Liver (tissue), 3 donors: ENCODE measurements at regions not wholly inside any gene's neighbourhood (a gene's known extent, or its start where the extent isn't known, plus 50 kb on each side); places are given as distances from the start of the nearest gene placed in this dataset.
"Not testable (repeated sequence)": the region's sequence is repeated elsewhere in the genome, so short reads cannot be mapped to it uniquely, and the experiment has no call there.

Experiments
- CTCF ChIP-seq: fragments of 150-350 bp; IDR thresholded peaks from 2 replicates; pipeline ENCODE4 v1.5.1; 2017; ENCODE audit warnings: improper control_type of control experiment, low read depth, low read length; ENCODE audit not compliant: missing input control
- EGR1 ChIP-seq, 2 donors: IDR thresholded peaks; 2 replicates each; pipeline ENCODE4 v1.6.1; 2016 to 2018; ENCODE audit warnings: antibody characterized with exemption in 2 of 2, low read depth in 2 of 2
- GABPA ChIP-seq, 2 donors: IDR thresholded peaks in 1 of 2; conservative IDR thresholded peaks in 1 of 2; 2 replicates each; pipeline ENCODE4 v1.6.1; 2016; ENCODE audit warnings: antibody characterized with exemption in 2 of 2, mild to moderate bottlenecking in 1 of 2, moderate library complexity in 1 of 2
- JUND ChIP-seq, 2 donors: IDR thresholded peaks; 2 replicates each; pipeline ENCODE4 v1.6.1; 2016; ENCODE audit warnings: antibody characterized with exemption in 2 of 2
- NR2F2 ChIP-seq: IDR thresholded peaks from 2 replicates; pipeline ENCODE4 v1.6.1; 2016; ENCODE audit warnings: antibody characterized with exemption
- RAD21 ChIP-seq, 2 donors: IDR thresholded peaks; 2 replicates each; pipeline ENCODE4 v1.6.1; 2016; ENCODE audit warnings: antibody characterized with exemption in 2 of 2, mild to moderate bottlenecking in 2 of 2
- REST ChIP-seq: IDR thresholded peaks from 2 replicates; pipeline ENCODE4 v1.6.1; 2016; ENCODE audit warnings: antibody characterized with exemption, mild to moderate bottlenecking
- TAF1 ChIP-seq: conservative IDR thresholded peaks from 2 replicates; pipeline ENCODE4 v1.6.1; 2016; ENCODE audit warnings: antibody characterized with exemption, mild to moderate bottlenecking
- YY1 ChIP-seq: IDR thresholded peaks from 2 replicates; pipeline ENCODE4 v1.6.1; 2016; ENCODE audit warnings: antibody characterized with exemption, mild to moderate bottlenecking
- ZBTB33 ChIP-seq: IDR thresholded peaks from 2 replicates; pipeline ENCODE4 v1.6.1; 2016; ENCODE audit warnings: antibody characterized with exemption
- donor health status: healthy.
- donor health status: healthy.

DNA sequence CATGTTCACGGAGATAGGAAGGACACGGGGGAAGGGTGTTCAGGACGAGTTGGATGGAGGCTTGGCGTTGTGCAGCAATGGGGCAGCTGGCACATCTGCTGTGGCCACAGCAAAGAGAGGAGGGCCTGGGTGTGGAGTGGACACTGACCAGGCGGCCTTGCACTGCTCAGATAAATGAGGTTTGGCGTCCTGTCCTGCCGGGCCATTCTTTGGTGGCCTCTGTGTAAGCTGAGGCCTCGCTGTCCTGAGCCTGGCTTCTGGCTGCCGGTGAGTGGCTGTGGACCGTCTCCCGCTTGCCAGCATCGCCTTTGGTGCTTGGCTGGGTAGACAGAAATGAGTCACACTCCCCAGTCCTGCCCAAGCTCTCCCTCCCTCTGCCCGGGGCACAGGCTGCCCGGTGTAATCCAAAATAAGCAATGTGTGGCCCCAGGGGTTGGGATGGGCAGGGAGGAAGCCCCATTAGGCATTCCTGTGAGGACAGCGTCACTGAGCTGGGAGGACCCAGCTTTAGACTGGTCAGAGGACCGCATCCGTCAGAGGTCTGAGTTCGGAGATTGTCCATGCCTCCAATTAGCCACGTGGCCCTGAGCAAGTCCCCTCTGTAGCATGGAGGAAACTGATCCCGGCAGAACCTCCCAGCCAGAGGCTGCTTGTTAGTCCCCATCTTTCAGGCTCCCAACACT lies 158.1 kb downstream of the OR4M2 start:
- not testable (repeated sequence) for TF ChIP-seq CTCF; ZBTB33; YY1; GABPA (IDR thresholded peaks at IDR 0.05 in 1 of 2, conservative IDR thresholded peaks at IDR 0.05 in 1 of 2); RAD21 (IDR thresholded peaks at IDR 0.05); REST; NR2F2; TAF1; EGR1 (IDR thresholded peaks at IDR 0.05; ENCODE audit: low read depth in 2 of 2); JUND (IDR thresholded peaks at IDR 0.05)
